ENCODE measurements at regions not wholly inside any gene's neighbourhood (a gene's known extent, or its start where the extent isn't known, plus 50 kb on each side); places are given as distances from the start of the nearest gene placed in this dataset.

GRCh38 chr3:104578558-104578957 lies 788.2 kb upstream of the ALCAM start:
- no peaks in the 10 kb centered on the region for H3K36me3 ChIP-seq (ENCODE audit: control insufficient read depth, insufficient read depth, low read length)
- no peaks in the 10 kb centered on the region for H3K4me1 ChIP-seq (ENCODE audit: control insufficient read depth, insufficient read depth, low read length)
- intact Hi-C loops (cut with micrococcal nuclease; ENCODE audit: unreplicated experiment), result no loop called here
- ChIA-PET CTCF (no interaction called here), POLR2A (no interaction called here)
- no TSS peak for BruUV-seq (replicated peaks)
- H3K27ac ChIP-seq (ENCODE audit: low read length), result no peak overlapping the region
- DNase-seq (ENCODE audit: low read depth, low spot score), result no peak
- TF ChIP-seq SIN3A (IDR thresholded peaks at IDR 0.05; ENCODE audit: borderline replicate concordance, insufficient read depth, low read depth, low read length), result no peak
- no peaks in the 10 kb centered on the region for H3K27me3 ChIP-seq (ENCODE audit: control insufficient read depth, insufficient read depth, low read length)
- ATAC-seq, result no peak
- in situ Hi-C loops (cut with HindIII; ENCODE audit: low pct_unique_long_range_greater_than_20kb, low sequenced_read_pairs), result no loop called here
- H3K4me3 ChIP-seq (ENCODE audit: low read depth in 2 of 2, low read length in 2 of 2), result no peak overlapping the region
- H3K9me3 ChIP-seq (ENCODE audit: control insufficient read depth, insufficient read depth, low read depth, low read length), result peaks cover 12% of the 10 kb centered on the region; the same call in 1 of the 2 replicates

- CTCF ChIA-PET, result no interaction called here
- H3K4me1 ChIP-seq (ENCODE audit: control insufficient read depth, insufficient read depth, low read length), result no peaks in the 10 kb centered on the region
- intact Hi-C loops (cut with micrococcal nuclease; ENCODE audit: unreplicated experiment) (no loop called here), in situ Hi-C loops (cut with HindIII; ENCODE audit: low pct_unique_long_range_greater_than_20kb, low sequenced_read_pairs) (no loop called here)
- ATAC-seq, result no peak
- no TSS peak for BruUV-seq (replicated peaks)
- H3K36me3 ChIP-seq (ENCODE audit: control insufficient read depth, insufficient read depth, low read length), result no peaks in the 10 kb centered on the region
- peaks cover 7% of the 10 kb centered on the region; the same call in 1 of the 2 replicates for H3K9me3 ChIP-seq (ENCODE audit: control insufficient read depth, insufficient read depth, low read depth, low read length)
- H3K27me3 ChIP-seq (ENCODE audit: control insufficient read depth, insufficient read depth, low read length), result no peaks in the 10 kb centered on the region
- no peak overlapping the region for H3K4me3 ChIP-seq (ENCODE audit: low read depth in 2 of 2, low read length in 2 of 2)
- POLR2A ChIA-PET, result no interaction called here
- H3K27ac ChIP-seq (ENCODE audit: low read length), result no peak overlapping the region
- TF ChIP-seq SIN3A (IDR thresholded peaks at IDR 0.05; ENCODE audit: borderline replicate concordance, insufficient read depth, low read depth, low read length), result no peak
- TF ChIP-seq TCF7L2 (IDR thresholded peaks at IDR 0.05; ENCODE audit: low read depth, low read length), result no peak
- TF ChIP-seq POLR2AphosphoS5 (IDR thresholded peaks at IDR 0.05; ENCODE audit: low read depth, low read length), result no peak
- no peak for TF ChIP-seq CTCF (IDR thresholded peaks at IDR 0.05)
- no peak for DNase-seq (ENCODE audit: low read depth, low spot score)
Observed at GRCh38 chr3:104582092-104582491, 784.6 kb upstream of the ALCAM start.

GRCh38 chr3:104584682-104585081 lies 782.0 kb upstream of the ALCAM start:
- Histone ChIP-seq H3K27me3 (ENCODE audit: control insufficient read depth, insufficient read depth, low read length) (no peaks in the 10 kb centered on the region), H3K4me1 (ENCODE audit: control insufficient read depth, insufficient read depth, low read length) (no peaks in the 10 kb centered on the region), H3K4me3 (ENCODE audit: low read depth in 2 of 2, low read length in 2 of 2) (no peak overlapping the region), H3K27ac (ENCODE audit: low read length) (no peak overlapping the region), H3K36me3 (ENCODE audit: control insufficient read depth, insufficient read depth, low read length) (no peaks in the 10 kb centered on the region), H3K9me3 (ENCODE audit: control insufficient read depth, insufficient read depth, low read depth, low read length) (peaks cover 5% of the 10 kb centered on the region; the same call in 1 of the 2 replicates)
- no peak for TF ChIP-seq SIN3A (IDR thresholded peaks at IDR 0.05; ENCODE audit: borderline replicate concordance, insufficient read depth, low read depth, low read length)
- no peak for TF ChIP-seq POLR2AphosphoS5 (IDR thresholded peaks at IDR 0.05; ENCODE audit: low read depth, low read length)
- TF ChIP-seq TCF7L2 (IDR thresholded peaks at IDR 0.05; ENCODE audit: low read depth, low read length), result no peak
- no peak for TF ChIP-seq CTCF (IDR thresholded peaks at IDR 0.05)
- no peak for TF ChIP-seq REST (IDR thresholded peaks at IDR 0.05; ENCODE audit: insufficient read depth in 1 of 2, low read depth in 2 of 2, low read length in 1 of 2)
- no peak for ATAC-seq
- DNase-seq (ENCODE audit: low read depth, low spot score), result no peak
- POLR2A ChIA-PET, result no interaction called here
- no TSS peak for BruUV-seq (replicated peaks)
- in situ Hi-C loops (cut with HindIII; ENCODE audit: low pct_unique_long_range_greater_than_20kb, low sequenced_read_pairs), result no loop called here
- intact Hi-C loops (cut with micrococcal nuclease; ENCODE audit: unreplicated experiment), result no loop called here
- CTCF ChIA-PET, result no interaction called here
